SHP77 (cell line): ENCODE measurements at regions not wholly inside any gene's neighbourhood (a gene's known extent, or its start where the extent isn't known, plus 50 kb on each side); places are given as distances from the start of the nearest gene placed in this dataset.

Experiments used
- DNase-seq, 2 experiments: peaks; one replicate each; lab custom pipeline; 2025; lab: John Stamatoyannopoulos, UW

DNA sequence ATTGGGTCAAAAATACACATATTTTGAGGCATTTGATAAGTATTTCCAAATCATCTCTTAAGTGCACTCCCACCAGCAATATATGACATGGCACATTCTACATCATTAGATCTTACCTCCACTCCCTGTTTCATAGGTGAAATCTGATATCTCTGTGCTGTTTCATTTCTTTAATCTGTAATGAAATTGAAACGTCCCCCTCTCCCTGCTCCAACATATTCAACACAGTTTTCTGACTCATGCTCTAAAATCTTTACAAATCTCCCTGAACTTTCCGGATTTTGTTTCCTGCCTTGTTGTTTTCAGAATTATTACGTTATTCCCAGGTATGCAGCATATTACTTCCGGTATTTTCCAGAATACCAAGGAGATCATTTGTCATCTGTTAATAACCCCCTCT lies 66.1 kb upstream of the AKT3 start:
- DNase-seq = no peak

DNA sequence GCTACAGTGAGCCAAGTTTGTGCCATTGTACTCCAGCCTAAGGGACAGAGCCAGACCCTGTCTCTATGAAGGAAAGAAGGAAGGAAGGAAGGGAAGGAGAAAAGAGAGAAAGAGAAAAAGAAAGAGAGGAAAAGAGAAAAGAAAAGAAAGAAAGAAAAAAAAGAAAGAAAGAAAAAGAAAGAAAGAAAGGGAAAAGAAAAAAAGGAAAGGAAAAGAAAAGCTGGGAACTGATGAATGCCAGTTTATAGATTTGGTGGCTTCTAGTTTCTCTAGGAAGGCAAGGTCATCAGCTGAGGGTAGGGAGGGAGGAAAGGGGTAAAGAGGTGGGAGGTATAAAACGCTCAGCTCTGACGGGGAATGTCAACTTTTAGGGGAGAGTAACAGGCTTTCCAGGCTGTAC lies 62.3 kb upstream of the AKT3 start:
- DNase-seq = no peak

DNA sequence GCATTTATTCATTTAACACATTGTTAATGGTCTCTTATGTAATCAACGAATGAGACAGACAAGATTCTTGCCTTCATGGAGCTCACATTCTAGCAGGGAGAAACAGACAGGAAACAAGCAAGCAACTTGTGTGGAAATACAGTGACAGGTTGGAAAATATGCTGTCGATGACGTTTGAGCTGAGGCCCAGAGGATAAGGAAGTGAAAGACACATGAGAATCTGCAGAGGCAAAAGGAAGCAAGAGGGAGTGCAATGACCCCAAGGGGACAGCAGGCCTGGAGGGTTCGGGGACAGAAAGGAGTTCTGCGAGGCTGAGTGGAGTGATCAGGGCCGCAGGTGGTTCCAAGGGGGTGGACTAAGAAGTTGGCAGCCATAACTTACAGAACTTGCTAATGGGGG lies 60.6 kb upstream of the AKT3 start:
- DNase-seq = no peak

DNA sequence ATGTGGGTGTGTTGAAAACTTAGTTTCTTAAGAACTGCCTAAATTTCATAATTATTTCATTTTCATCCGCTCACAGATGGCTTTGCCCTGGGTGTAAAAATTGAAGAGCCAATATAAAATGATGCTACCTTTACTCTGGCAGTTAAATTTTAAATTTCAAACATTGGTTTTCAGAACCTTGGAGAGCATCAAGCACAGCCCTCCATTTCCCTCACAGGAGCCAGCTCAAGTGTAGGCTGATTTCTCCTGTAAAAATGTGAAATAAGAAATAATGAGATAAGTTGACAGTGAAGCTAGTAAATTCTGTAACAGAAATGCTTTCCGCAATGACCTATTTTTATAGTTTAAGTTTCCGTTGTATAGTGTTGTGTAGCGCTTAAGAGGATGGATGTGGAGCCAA lies 53.9 kb upstream of the AKT3 start:
- no peak for DNase-seq

DNA sequence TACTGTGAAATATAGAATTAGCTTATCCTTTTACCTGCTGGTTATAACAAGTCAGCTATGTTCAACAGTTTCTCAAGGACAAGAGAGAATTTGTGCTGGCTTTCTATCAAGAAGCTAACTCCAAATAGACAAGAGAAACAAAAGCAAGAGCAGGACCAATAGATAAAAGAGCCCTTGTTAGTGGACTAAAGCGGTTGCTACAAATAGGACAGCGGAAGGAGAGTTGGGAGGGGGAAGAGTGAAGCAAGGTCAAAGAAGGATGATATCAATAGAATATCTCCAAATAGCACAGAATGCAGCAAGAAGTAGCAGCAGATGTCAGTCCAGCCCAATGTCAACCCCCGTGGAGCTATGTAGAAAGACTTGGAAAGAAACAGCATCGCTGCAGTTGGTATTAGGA lies 53.0 kb upstream of the AKT3 start:
- no peak for DNase-seq

DNA sequence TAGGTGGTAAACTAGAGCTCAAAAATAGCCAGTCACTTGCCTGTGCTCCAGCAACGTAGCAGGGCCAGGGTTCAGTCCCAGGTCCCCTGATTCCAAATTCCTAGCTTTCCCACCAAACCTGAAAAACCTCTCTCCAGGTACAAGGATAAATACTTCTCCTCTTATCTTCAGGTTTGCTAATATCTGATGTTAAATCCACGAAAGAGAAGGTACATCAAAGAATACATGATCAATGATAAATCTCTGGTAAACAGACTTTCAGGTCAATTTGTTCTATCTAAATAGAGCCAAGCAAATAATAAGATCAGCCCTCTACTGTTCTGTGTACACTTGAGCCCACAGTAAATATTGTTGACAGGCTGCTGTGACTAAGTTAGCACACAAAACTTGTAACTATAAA lies 52.1 kb upstream of the AKT3 start:
- DNase-seq = no peak
